IMR-90 (cell line): ENCODE measurements at regions not wholly inside any gene's neighbourhood (a gene's known extent, or its start where the extent isn't known, plus 50 kb on each side); places are given as distances from the start of the nearest gene placed in this dataset.

Experiments
- ATAC-seq: fragments of 200-7000 bp; cut with Tn5 transposase; 2 replicates; pipeline ENCODE4 v1.9.1; 2020; ENCODE audit warnings: low read depth, mild to moderate bottlenecking, moderate library complexity
- BruUV-seq: library from RNA; stranded (reverse); fragments of 400-500 nt; replicated peaks from 2 replicates; lab custom pipeline; 2021; lab: Mats Ljungman, UMichigan
- CTCF ChIA-PET: fragments of 300-600 bp; formaldehyde crosslinking; extraction: SDS; loops from one replicate; lab custom pipeline; 2021; ENCODE audit warnings: antibody characterized with exemption; lab: Yijun Ruan, JAX
- POLR2A ChIA-PET: fragments of 300-600 bp; sonication (Branson Sonifier 250); formaldehyde crosslinking; loops from one replicate; lab custom pipeline; 2022; ENCODE audit warnings: antibody characterized with exemption; ENCODE audit not compliant: unreplicated experiment; lab: Charles Lee
- DNase-seq: peaks from one replicate; pipeline ENCODE4 v3.0.0; 2013
- H2AFZ ChIP-seq: replicated peaks from 2 replicates; pipeline ENCODE3; 2013; ENCODE audit warnings: low read length, mild to moderate bottlenecking; ENCODE audit not compliant: poor library complexity
- H2AK5ac ChIP-seq: 2 replicates; pipeline ENCODE4 v1.6.1; 2013; ENCODE audit warnings: low read depth, low read length, inconsistent platforms
- H2AK9ac ChIP-seq: replicated peaks from 2 replicates; pipeline ENCODE3; 2013; ENCODE audit warnings: mild to moderate bottlenecking, low read depth, low read length, moderate library complexity; ENCODE audit not compliant: poor library complexity
- H2BK120ac ChIP-seq: 2 replicates; pipeline ENCODE4 v1.6.1; 2013; ENCODE audit warnings: low read depth, low read length, inconsistent platforms
- H2BK15ac ChIP-seq: 3 replicates; pipeline ENCODE4 v1.6.1; 2013; ENCODE audit warnings: low read depth, low read length, inconsistent platforms
- H2BK20ac ChIP-seq: 2 replicates; pipeline ENCODE4 v1.6.1; 2013; ENCODE audit warnings: low read depth, mild to moderate bottlenecking, inconsistent platforms, low read length, moderate library complexity
- H2BK5ac ChIP-seq: 2 replicates; pipeline ENCODE4 v1.6.1; 2013; ENCODE audit warnings: mild to moderate bottlenecking, low read depth, low read length, inconsistent platforms; ENCODE audit not compliant: poor library complexity, severe bottlenecking
- H3K14ac ChIP-seq: replicated peaks from 2 replicates; pipeline ENCODE4 v1.6.1; 2013; ENCODE audit warnings: low read depth, low read length, inconsistent platforms
- H3K18ac ChIP-seq: 2 replicates; pipeline ENCODE4 v1.6.1; 2013; ENCODE audit warnings: low read depth, low read length, control low read depth
- H3K23ac ChIP-seq: 2 replicates; pipeline ENCODE4 v1.6.1; 2013; ENCODE audit warnings: low read depth, low read length, inconsistent platforms
- H3K27ac ChIP-seq: 2 replicates; pipeline ENCODE4 v1.5.1; 2013; ENCODE audit warnings: mild to moderate bottlenecking, control low read depth, low read length; ENCODE audit not compliant: insufficient read depth
- H3K27me3 ChIP-seq: 2 replicates; pipeline ENCODE4 v1.6.1; 2013; ENCODE audit warnings: low read length; ENCODE audit not compliant: control insufficient read depth, insufficient read depth
- H3K36me3 ChIP-seq: 2 replicates; pipeline ENCODE4 v1.6.1; 2013; ENCODE audit warnings: low read length, mixed read lengths; ENCODE audit not compliant: control insufficient read depth, insufficient read depth
- H3K4ac ChIP-seq: 2 replicates; pipeline ENCODE4 v1.6.1; 2013; ENCODE audit warnings: low read depth, low read length, inconsistent platforms
- H3K4me1 ChIP-seq: 2 replicates; pipeline ENCODE4 v1.6.1; 2013; ENCODE audit warnings: low read length, mixed read lengths; ENCODE audit not compliant: control insufficient read depth, insufficient read depth
- H3K4me2 ChIP-seq: 2 replicates; pipeline ENCODE4 v1.6.1; 2013; ENCODE audit warnings: low read depth, mild to moderate bottlenecking, control low read depth, low read length, moderate library complexity
- H3K4me3 ChIP-seq: 2 replicates; pipeline ENCODE4 v1.5.1; 2013; ENCODE audit warnings: low read depth, mild to moderate bottlenecking, control low read depth, low read length, moderate library complexity; ENCODE audit not compliant: insufficient read depth
- H3K56ac ChIP-seq: 2 replicates; pipeline ENCODE4 v1.6.1; 2013; ENCODE audit warnings: low read length, inconsistent platforms; ENCODE audit not compliant: insufficient read depth; ENCODE audit errors: extremely low read depth
- H3K79me1 ChIP-seq, 2 experiments: 2 replicates each; pipeline ENCODE4 v1.6.1; 2013; ENCODE audit warnings: low read length in 2 of 2, inconsistent platforms in 1 of 2, low read depth in 1 of 2
- H3K9ac ChIP-seq: 2 replicates; pipeline ENCODE4 v1.6.1; 2013; ENCODE audit warnings: low read depth, low read length, control low read depth
- H3K9me1 ChIP-seq: 2 replicates; pipeline ENCODE4 v1.6.1; 2013; ENCODE audit warnings: low read length, inconsistent platforms; ENCODE audit not compliant: insufficient read depth
- H3K9me3 ChIP-seq: 2 replicates; pipeline ENCODE4 v1.6.1; 2013; ENCODE audit warnings: low read length; ENCODE audit not compliant: control insufficient read depth, insufficient read depth
- H4K20me1 ChIP-seq: 2 replicates; pipeline ENCODE4 v1.6.1; 2013; ENCODE audit warnings: low read length, inconsistent platforms; ENCODE audit not compliant: insufficient read depth
- H4K5ac ChIP-seq: 2 replicates; pipeline ENCODE4 v1.6.1; 2013; ENCODE audit warnings: mild to moderate bottlenecking, low read depth, low read length, control low read depth
- H4K8ac ChIP-seq, 2 experiments: 2 replicates each; pipeline ENCODE4 v1.6.1; 2013; ENCODE audit warnings: low read depth in 2 of 2, low read length in 2 of 2, control low read depth in 1 of 2, inconsistent platforms in 1 of 2
- H4K91ac ChIP-seq: 2 replicates; pipeline ENCODE4 v1.6.1; 2013; ENCODE audit warnings: low read depth, low read length, inconsistent platforms; ENCODE audit not compliant: insufficient read depth
- CHD1 ChIP-seq: IDR thresholded peaks from 2 replicates; pipeline ENCODE4 v1.6.1; 2012; ENCODE audit warnings: low read depth, low read length, improper control_type of control experiment
- FOS ChIP-seq: fragments of 150-350 bp; IDR thresholded peaks from 2 replicates; pipeline ENCODE4 v1.6.1; 2016; ENCODE audit warnings: low read depth, low read length
- MAFK ChIP-seq: IDR thresholded peaks from 2 replicates; pipeline ENCODE4 v1.6.1; 2012; ENCODE audit warnings: low read depth, low read length, improper control_type of control experiment
- MAZ ChIP-seq: IDR thresholded peaks from 2 replicates; pipeline ENCODE4 v1.6.1; 2012; ENCODE audit warnings: low read depth, mild to moderate bottlenecking, low read length, improper control_type of control experiment, moderate library complexity, borderline replicate concordance
- RAD21 ChIP-seq: IDR thresholded peaks from 2 replicates; pipeline ENCODE4 v1.6.1; 2012; ENCODE audit warnings: low read length, improper control_type of control experiment
- RFX5 ChIP-seq: IDR thresholded peaks from 2 replicates; pipeline ENCODE4 v1.8.0; 2012; ENCODE audit warnings: low read depth, mild to moderate bottlenecking, low read length, moderate library complexity
- WGBS, 2 experiments: methylation state at CpG; one replicate each; pipeline versions ENCODE4 v1.1.5 to v1.1.7; 2013; ENCODE audit warnings: missing lambda C conversion rate in 2 of 2; ENCODE audit not compliant: insufficient read length in 1 of 2; ENCODE audit errors: extremely low coverage in 2 of 2; 5-methylcytosine and 5-hydroxymethylcytosine counted together
- dilution Hi-C: fragments of 300-500 bp; cut with HindIII; formaldehyde crosslinking; loops from one replicate; pipeline ENCODE4 v1.14.3; 2018; ENCODE audit warnings: low sequenced_read_pairs; ENCODE audit not compliant: unreplicated experiment
- in situ Hi-C: fragments of 300-500 bp; cut with MboI; formaldehyde crosslinking; loops from 3 replicates; pipeline ENCODE4 v1.14.3; 2019; ENCODE audit warnings: low sequenced_read_pairs, inconsistent platforms, mixed read lengths
- intact Hi-C: fragments of 100-400 bp; cut with micrococcal nuclease; formaldehyde crosslinking; loops from 2 replicates; pipeline ENCODE4 v1.10.0; 2022
- TF ChIP-seq, protein P1 (sequence below): conservative IDR thresholded peaks from 2 replicates; pipeline ENCODE4 v1.5.1; 2012; ENCODE audit warnings: mild to moderate bottlenecking, low read depth, low read length, improper control_type of control experiment

DNA sequence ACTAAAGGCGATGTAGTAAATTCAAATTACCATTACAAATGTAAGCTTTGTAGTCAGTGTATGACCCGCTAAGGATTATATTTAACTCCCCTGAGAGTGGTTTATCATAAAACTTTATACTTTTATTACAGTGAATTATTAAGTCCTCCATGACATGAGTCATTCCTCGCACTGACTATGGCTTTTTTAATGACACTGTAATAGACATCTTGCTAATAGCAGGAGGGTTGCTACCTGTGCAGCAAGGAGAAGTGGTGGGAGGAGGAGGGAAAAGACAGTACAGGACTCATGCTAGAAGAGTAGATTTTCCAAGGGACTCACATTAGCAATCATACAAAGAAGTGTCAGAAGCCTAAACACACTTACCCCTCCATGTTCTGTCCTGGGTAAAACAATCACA, 556.1 kb downstream of the BCL11A start:
- Histone ChIP-seq H2AK9ac (no peak overlapping the region), H3K27ac (no peak overlapping the region), H2BK5ac (no peak overlapping the region), H2AK5ac (no peak overlapping the region), H3K18ac (no peak overlapping the region), H3K4me3 (no peak overlapping the region), H3K56ac (no peak overlapping the region), H3K4ac (no peak overlapping the region), H3K9me1 (no peaks in the 10 kb centered on the region), H4K91ac (no peak overlapping the region), H2AFZ (no peak overlapping the region), H2BK15ac (no peak overlapping the region), H3K79me1 (no peaks in the 10 kb centered on the region), H4K8ac (no peak overlapping the region), H3K4me2 (no peak overlapping the region), H2BK20ac (no peak overlapping the region), H3K27me3 (no peaks in the 10 kb centered on the region), H4K20me1 (no peaks in the 10 kb centered on the region), H3K9me3 (peaks cover 4% of the 10 kb centered on the region), H2BK120ac (no peak overlapping the region), H3K14ac (no peak overlapping the region), H3K23ac (no peak overlapping the region), H3K36me3 (no peaks in the 10 kb centered on the region), H4K5ac (no peak overlapping the region), H3K4me1 (no peaks in the 10 kb centered on the region), H3K9ac (no peak overlapping the region)
- DNase-seq (no peak), ATAC-seq (no peak)
- dilution Hi-C loops (no loop called here), intact Hi-C loops (no loop called here), in situ Hi-C loops (no loop called here)
- no peak for TF ChIP-seq RFX5
- TF ChIP-seq CHD1, result no peak
- TF ChIP-seq FOS, result no peak
- TF ChIP-seq, protein P1, sequence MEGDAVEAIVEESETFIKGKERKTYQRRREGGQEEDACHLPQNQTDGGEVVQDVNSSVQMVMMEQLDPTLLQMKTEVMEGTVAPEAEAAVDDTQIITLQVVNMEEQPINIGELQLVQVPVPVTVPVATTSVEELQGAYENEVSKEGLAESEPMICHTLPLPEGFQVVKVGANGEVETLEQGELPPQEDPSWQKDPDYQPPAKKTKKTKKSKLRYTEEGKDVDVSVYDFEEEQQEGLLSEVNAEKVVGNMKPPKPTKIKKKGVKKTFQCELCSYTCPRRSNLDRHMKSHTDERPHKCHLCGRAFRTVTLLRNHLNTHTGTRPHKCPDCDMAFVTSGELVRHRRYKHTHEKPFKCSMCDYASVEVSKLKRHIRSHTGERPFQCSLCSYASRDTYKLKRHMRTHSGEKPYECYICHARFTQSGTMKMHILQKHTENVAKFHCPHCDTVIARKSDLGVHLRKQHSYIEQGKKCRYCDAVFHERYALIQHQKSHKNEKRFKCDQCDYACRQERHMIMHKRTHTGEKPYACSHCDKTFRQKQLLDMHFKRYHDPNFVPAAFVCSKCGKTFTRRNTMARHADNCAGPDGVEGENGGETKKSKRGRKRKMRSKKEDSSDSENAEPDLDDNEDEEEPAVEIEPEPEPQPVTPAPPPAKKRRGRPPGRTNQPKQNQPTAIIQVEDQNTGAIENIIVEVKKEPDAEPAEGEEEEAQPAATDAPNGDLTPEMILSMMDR, result no peak
- no peak for TF ChIP-seq RAD21
- TF ChIP-seq MAFK, result no peak
- no peak for TF ChIP-seq MAZ
- ChIA-PET CTCF (no interaction called here), POLR2A (no interaction called here)
- no CpG with 5 or more reads among the region's 3 CpGs for WGBS, 2 experiments
- no TSS peak for BruUV-seq
